ENCODE measurements at regions not wholly inside any gene's neighbourhood (a gene's known extent, or its start where the extent isn't known, plus 50 kb on each side); places are given as distances from the start of the nearest gene placed in this dataset.

DNA sequence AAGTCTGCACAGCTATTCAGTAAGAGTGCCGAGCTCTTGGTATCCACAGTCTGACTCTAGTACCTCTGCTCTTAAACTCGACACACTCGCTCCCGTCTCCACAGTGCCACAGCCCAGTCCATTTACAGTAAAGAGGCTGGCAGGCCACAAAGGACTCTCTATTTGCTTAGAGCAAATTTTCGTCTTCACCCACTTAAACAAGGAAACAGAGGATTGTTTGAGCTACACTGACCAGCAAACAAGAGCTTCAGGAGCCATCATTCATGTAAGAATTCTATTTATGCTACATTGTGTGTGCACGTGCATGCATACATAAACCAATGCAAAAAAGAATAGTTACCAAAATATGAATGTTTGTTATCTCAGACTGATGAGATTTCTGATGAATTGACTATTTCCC is 290.2 kb downstream of the USP46 start:
- TF ChIP-seq CTCF (IDR thresholded peaks at IDR 0.05) (no peak), POLR2A (IDR thresholded peaks at IDR 0.05) (no peak)
